ENCODE measurements at regions not wholly inside any gene's neighbourhood (a gene's known extent, or its start where the extent isn't known, plus 50 kb on each side); places are given as distances from the start of the nearest gene placed in this dataset.
"Not testable (repeated sequence)": the region's sequence is repeated elsewhere in the genome, so short reads cannot be mapped to it uniquely, and the experiment has no call there.

- Histone ChIP-seq H3K27ac (no peak overlapping the region), H3K4me3 (no peak overlapping the region)
Observed at GRCh38 chr3:82637574-82637973, 876.1 kb upstream of the GBE1 start.

DNA sequence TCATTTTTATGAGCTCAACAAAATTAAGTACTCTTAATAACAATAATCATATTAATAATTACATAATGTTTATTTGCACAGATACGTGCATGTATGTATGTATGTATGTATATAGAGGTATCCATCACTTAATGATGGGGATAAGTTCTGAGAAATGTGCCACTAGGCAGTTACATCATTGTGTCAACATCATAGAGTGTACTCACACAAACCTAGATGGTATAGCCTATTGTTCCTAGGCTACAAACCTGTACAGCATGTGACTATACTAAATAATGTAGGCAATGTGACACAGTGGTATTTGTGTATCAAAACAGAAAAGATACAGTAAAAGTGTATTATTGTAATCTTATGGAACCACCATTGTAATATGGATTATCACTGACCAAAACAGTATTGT, 874.7 kb upstream of the GBE1 start:
- no peak overlapping the region for H3K4me3 ChIP-seq
- H3K27ac ChIP-seq: no peak overlapping the region

- no peak overlapping the region for H3K27ac ChIP-seq
- H3K4me3 ChIP-seq: no peak overlapping the region
Observed at GRCh38 chr3:82633319-82633718, 871.9 kb upstream of the GBE1 start.

GRCh38 chr3:82629937-82630336, 868.5 kb upstream of the GBE1 start:
- H3K27ac ChIP-seq: no peak overlapping the region
- H3K4me3 ChIP-seq: no peak overlapping the region

DNA sequence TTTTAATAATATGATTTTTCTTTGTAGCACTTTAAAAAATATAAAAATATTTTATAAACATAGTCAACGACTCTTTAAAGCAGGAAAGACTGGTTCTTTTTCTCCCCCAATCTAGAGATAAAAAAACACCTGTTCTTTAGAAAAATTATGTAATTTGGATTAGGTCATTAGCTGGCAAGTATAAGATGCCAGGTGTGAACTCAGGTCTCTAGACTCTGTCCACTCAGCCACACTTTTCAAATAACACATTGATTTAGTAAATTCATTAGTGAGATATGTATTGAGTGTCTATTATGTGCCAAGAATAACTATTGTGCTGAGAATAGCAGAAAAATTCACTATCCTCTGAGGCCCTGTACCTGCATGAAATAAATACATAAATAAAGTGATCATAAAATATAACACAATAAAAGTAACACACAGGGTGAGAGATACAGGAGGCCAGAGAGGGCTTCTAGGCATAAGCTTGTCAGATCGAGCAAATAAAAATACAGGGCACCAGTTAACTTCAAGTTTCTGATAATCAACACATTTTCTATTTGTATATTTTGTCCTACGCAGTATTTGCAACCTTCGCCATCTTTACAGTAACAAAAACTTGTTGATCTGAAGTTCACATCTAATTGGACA, 867.1 kb upstream of the GBE1 start:
- H3K4me3 ChIP-seq: no peak overlapping the region
- no peak overlapping the region for H3K27ac ChIP-seq

GRCh38 chr3:82627733-82628132, 866.3 kb upstream of the GBE1 start:
- Histone ChIP-seq H3K4me3 (no peak overlapping the region), H3K27ac (no peak overlapping the region)

DNA sequence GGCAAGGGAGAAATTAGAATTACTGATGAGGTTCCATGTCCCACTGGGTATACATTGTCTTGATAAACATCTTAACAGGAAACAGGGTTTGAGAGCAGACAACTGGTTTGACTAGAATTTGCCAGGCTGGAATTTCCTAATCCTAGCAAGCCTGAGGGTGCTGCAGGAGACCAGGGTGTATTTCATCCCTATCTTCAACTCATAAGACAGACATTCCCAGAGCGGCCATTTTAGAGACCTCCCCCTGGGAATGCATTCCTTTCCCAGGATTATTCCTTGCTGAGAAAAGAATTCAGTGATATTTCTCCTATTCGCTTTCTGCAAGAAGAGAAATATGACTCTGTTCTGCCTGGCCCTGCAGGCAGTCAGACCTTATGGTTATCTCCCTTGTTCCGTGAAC, 859.3 kb upstream of the GBE1 start:
- H3K27ac ChIP-seq, H3K4me3 ChIP-seq: not testable (repeated sequence)

DNA sequence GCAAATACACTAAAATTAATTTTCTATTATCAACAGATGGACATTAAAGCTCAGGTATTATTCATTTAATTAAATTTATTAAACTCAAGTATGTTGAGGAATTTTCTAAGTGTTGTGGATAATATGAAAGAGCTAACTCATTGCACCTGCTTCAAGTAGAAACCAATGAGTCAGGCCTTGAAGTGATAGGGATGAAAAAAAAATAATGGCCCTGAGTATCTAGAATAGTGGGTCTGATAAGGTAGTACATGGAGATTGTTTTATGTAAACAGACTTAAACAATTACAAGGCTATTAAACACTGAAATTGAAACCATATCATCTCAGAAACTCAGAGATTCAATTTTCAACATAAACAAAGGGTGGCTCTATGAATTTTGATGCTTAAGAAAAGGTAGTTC, 857.1 kb upstream of the GBE1 start:
- Histone ChIP-seq H3K27ac (no peak overlapping the region), H3K4me3 (no peak overlapping the region)

DNA sequence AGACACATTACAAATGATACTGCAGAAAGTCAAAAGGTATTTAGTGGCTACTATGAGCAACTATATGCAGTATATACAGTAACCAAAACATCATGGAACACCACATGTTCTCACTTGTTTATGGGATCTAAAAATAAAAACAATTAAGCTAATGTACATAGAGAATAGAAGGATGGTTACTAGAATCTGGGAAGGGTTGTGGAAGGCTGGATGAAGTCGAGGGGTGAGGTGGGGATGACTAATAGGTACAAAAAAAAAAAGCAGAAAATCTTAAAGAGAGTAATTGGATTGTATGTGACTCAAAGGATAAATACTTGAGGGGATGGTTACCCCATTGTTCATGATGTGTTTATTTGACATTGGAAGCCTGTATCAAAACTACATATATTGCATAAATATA, 848.8 kb upstream of the GBE1 start:
- H3K4me3 ChIP-seq: no peak overlapping the region

GRCh38 chr3:82607391-82607790, 845.9 kb upstream of the GBE1 start:
- Histone ChIP-seq H3K27ac (no peak overlapping the region), H3K4me3 (no peak overlapping the region)

More for the DNA sequence above, 848.8 kb upstream of the GBE1 start:
- H3K27ac ChIP-seq: no peak overlapping the region

DNA sequence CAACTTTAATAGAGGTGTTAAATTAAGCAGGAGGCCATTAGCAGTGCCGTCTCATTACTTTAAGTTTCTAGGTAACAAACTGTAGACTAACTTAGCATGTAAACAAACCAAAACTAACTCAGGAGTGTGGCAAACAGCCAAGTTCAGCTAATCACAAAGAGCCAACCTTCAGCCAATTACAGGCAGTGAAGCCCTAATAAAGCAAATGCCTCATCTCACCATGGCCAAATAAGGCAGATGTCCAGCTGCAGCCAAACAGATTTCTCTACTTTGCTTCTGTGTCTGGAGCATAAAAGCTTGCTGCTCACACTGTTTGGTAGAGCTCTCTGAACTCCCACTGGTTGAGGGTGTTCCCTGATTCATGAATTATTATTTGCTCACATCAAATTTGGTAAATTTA, 835.4 kb upstream of the GBE1 start:
- Histone ChIP-seq H3K4me3 (no peak overlapping the region), H3K27ac (no peak overlapping the region)

GRCh38 chr3:82595530-82595929, 834.1 kb upstream of the GBE1 start:
- Histone ChIP-seq H3K27ac (no peak overlapping the region), H3K4me3 (no peak overlapping the region)

DNA sequence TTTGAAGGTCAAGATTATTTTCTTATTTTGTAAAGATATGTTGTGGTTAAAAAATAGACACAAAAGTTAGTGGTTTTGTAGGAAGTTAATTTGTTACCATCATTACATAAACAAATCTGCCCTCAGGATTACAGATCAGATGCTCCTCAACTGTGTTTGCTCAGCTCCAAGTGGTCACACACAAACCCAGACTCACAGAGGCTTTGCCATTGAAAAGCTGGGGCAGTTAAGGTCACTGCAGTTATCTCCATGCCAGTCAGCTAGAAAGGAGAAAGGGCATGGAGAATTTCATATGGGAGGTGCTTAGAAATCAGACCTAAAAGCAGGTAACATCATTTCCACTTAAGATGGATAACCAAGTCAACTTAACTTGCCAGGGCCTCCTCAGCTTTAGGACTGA, 825.7 kb upstream of the GBE1 start:
- H3K27ac ChIP-seq: no peak overlapping the region
- H3K4me3 ChIP-seq: no peak overlapping the region

GRCh38 chr3:82586414-82586813, 825.0 kb upstream of the GBE1 start:
- no peak overlapping the region for H3K4me3 ChIP-seq
- no peak overlapping the region for H3K27ac ChIP-seq

DNA sequence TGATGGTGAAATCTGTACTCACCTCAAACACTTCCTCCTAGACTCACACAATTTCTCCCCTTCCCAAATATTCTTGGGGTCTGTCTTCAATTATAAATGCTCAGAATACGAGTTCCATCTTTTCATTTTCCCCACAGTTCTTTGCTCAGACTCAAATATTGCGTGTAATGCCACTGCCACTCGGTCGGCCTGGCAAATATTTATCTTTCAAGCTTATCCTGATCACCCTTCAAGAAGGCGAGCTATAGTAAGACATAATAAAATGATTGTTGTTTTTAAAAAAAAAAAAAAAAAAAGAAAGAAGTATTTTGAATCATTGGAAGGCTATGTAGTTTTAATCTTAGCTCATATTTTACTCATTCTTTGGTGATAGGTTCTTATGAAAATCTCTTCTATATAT, 824.6 kb upstream of the GBE1 start:
- H3K27ac ChIP-seq, H3K4me3 ChIP-seq: not testable (repeated sequence)

- H3K4me3 ChIP-seq, H3K27ac ChIP-seq: not testable (repeated sequence)
Observed at GRCh38 chr3:82585591-82585990, 824.1 kb upstream of the GBE1 start.

- H3K4me3 ChIP-seq, H3K27ac ChIP-seq: not testable (repeated sequence)
Observed at GRCh38 chr3:82584861-82585260, 823.4 kb upstream of the GBE1 start.

- H3K27ac ChIP-seq, H3K4me3 ChIP-seq: not testable (repeated sequence)
Observed at GRCh38 chr3:82584415-82584814, 823.0 kb upstream of the GBE1 start.

GRCh38 chr3:82581350-82581749, 819.9 kb upstream of the GBE1 start:
- no peak overlapping the region for H3K27ac ChIP-seq
- H3K4me3 ChIP-seq: no peak overlapping the region

GRCh38 chr3:82572721-82573120, 811.3 kb upstream of the GBE1 start:
- H3K27ac ChIP-seq: no peak overlapping the region
- H3K4me3 ChIP-seq: no peak overlapping the region

DNA sequence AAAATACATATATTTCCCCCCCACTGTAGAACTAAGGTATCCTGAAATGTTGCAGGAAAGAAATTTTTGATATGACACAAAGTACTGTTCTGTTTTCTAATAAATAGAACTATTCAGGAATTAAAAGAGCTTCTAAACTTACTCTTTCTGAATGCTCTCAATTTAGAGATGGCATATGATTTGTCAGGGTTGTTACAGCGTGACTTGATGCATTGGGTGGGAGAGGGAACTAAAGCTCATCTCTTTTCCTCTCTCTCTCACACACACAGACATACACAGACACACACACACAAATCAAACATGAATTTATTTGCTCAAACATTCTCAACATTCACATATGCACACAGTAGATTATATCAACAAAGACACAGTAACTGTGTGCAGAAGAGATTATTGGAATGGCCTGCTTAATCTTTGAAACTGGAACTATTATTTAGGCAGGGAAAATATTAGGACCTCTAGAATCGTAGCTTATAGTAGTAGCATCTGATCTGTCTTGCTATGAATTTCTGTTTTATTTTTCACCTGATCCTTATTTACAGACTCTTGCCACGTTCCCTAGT, 807.4 kb upstream of the GBE1 start:
- no peak overlapping the region for H3K4me3 ChIP-seq

GRCh38 chr3:82567029-82567600, 805.7 kb upstream of the GBE1 start:
- no peak overlapping the region for H3K4me3 ChIP-seq
- H3K27ac ChIP-seq: no peak overlapping the region

More for the DNA sequence above, 807.4 kb upstream of the GBE1 start:
- no peak overlapping the region for H3K27ac ChIP-seq
